Heart right ventricle (tissue), 16 donors: ENCODE measurements at regions not wholly inside any gene's neighbourhood (a gene's known extent, or its start where the extent isn't known, plus 50 kb on each side); places are given as distances from the start of the nearest gene placed in this dataset.
"Not testable (repeated sequence)": the region's sequence is repeated elsewhere in the genome, so short reads cannot be mapped to it uniquely, and the experiment has no call there.

Experiments
- ATAC-seq, 8 donors: fragments of 200-7000 bp; cut with Tn5 transposase; one replicate each; pipeline ENCODE4 v1.9.1; 2020; ENCODE audit warnings: mild to moderate bottlenecking in 8 of 8, moderate library complexity in 8 of 8, moderate number of reproducible peaks in 1 of 8
- DNase-seq, 2 donors: peaks; one replicate each; pipeline ENCODE4 v3.0.0-alpha.2; 2020
- H3K27ac ChIP-seq, 10 donors: fragments of 200-600 bp; sonication (generic) in 2 of 10; one replicate each; pipeline versions ENCODE4 v1.5.0 to v1.8.0; 2020 to 2022; ENCODE audit warnings: mild to moderate bottlenecking in 3 of 10
- H3K27me3 ChIP-seq, 7 donors: fragments of 200-600 bp; one replicate each; pipeline ENCODE4 v1.8.0; 2021 to 2022; ENCODE audit warnings: mild to moderate bottlenecking in 2 of 7
- H3K36me3 ChIP-seq, 9 donors: fragments of 200-600 bp; sonication (generic) in 1 of 9; one replicate each; pipeline versions ENCODE4 v1.5.0 to v1.8.0; 2020 to 2022; ENCODE audit warnings: mild to moderate bottlenecking in 2 of 9
- H3K4me1 ChIP-seq, 9 donors: fragments of 200-600 bp; sonication (generic) in 1 of 9; one replicate each; pipeline versions ENCODE4 v1.5.0 to v1.8.0; 2020 to 2022; ENCODE audit warnings: mild to moderate bottlenecking in 4 of 9
- H3K4me3 ChIP-seq, 10 donors: fragments of 200-600 bp; sonication (generic) in 2 of 10; one replicate each; pipeline versions ENCODE4 v1.5.0 to v1.8.0; 2020 to 2022; ENCODE audit warnings: mild to moderate bottlenecking in 7 of 10, moderate library complexity in 2 of 10
- H3K9me3 ChIP-seq, 11 donors: fragments of 200-600 bp in 10 of 11; sonication (generic) in 2 of 11; one replicate each; pipeline versions ENCODE4 v1.5.0 to v1.8.0; 2013 to 2022; ENCODE audit warnings: mild to moderate bottlenecking in 2 of 11, control low read depth in 1 of 11, moderate library complexity in 1 of 11
- CTCF ChIP-seq, 9 donors: fragments of 200-600 bp; sonication (generic) in 2 of 9; IDR thresholded peaks; one replicate each; pipeline versions ENCODE4 v1.5.0 to v1.8.0; 2021 to 2022; ENCODE audit warnings: antibody characterized with exemption in 9 of 9, mild to moderate bottlenecking in 5 of 9, moderate library complexity in 1 of 9
- WGBS, 2 donors: extraction: QIAGEN DNeasy Blood & Tissue Kit; methylation state at CpG; one replicate each; pipeline ENCODE4 v1.1.7; 2013; ENCODE audit warnings: inconsistent platforms in 1 of 2; 5-methylcytosine and 5-hydroxymethylcytosine counted together
- intact Hi-C, 10 donors: fragments of 100-400 bp; cut with DNase I; formaldehyde crosslinking; loops; one replicate each; pipeline versions ENCODE4 v1.11.1 to v1.14.2; 2022
- donor health status: Arrhythmogenic right ventricular cardiomyopathy.
- donor health status: ischemic (EF 13 %, LVEDD 7.1; RV severe dilation, severe dysfunction).
- donor health status: healthy with polysubstance abuse.
- donor health status: DM: no; HTN: yes; CAD: no.
- donor health status: DM: no; HTN: no; CAD: no.
- donor health status: ischemic (EF 25% LVEDD 6.9; RV normal size, moderate dysfunction).
- donor health status: ischemic (EF 25% LVEDD 5.7; RV mildly dilated, moderate dysfunction).
- donor health status: healthy.
- donor health status: DM: yes; HTN: yes; CAD: no.
- donor health status: Ischemic cardiomyopathy.
- donor health status: ischemic (EF 35%, LVEDD 5.7; RV mildly dilated, moderate dysfunction).
- donor health status: nonischemic (EF 11% LVEDD 7.7; RV severe dilation, severe dysfunction).
- donor health status: DM: yes; HTN: yes; CAD: no.
- donor health status: PGD.
- donor health status: ischemic (EF 29% LVEDD 5.4; RV normal size, mild dysfunction).
- donor health status: nonischemic (EF 23%, LVEDD 6.1; RV moderate dilation, normal function).

- ATAC-seq = no peak
- no peak overlapping the region for H3K4me3 ChIP-seq
- WGBS, 2 donors = 31 to 34% methylated on average over 4 of the region's 4 CpGs
- no peaks in the 10 kb centered on the region for H3K36me3 ChIP-seq
- no peak for DNase-seq
- intact Hi-C loops = no loop called here
- no peaks in the 10 kb centered on the region for H3K4me1 ChIP-seq
- no peak for TF ChIP-seq CTCF (IDR thresholded peaks at IDR 0.05)
- H3K9me3 ChIP-seq = no peaks in the 10 kb centered on the region
- H3K27ac ChIP-seq = no peak overlapping the region
- no peaks in the 10 kb centered on the region for H3K27me3 ChIP-seq
Measured at GRCh38 chrX:124737771-124738170, 391.4 kb downstream of the SH2D1A start.

GRCh38 chrX:124747295-124747694 lies 400.9 kb downstream of the SH2D1A start:
- ATAC-seq (no peak), DNase-seq (no peak)
- Histone ChIP-seq H3K9me3 (no peaks in the 10 kb centered on the region), H3K4me1 (no peaks in the 10 kb centered on the region), H3K27me3 (no peaks in the 10 kb centered on the region), H3K4me3 (no peak overlapping the region), H3K36me3 (no peaks in the 10 kb centered on the region), H3K27ac (no peak overlapping the region)
- 83 to 84% methylated on average over 2 of the region's 2 CpGs for WGBS, 2 donors
- intact Hi-C loops = no loop called here
- no peak for TF ChIP-seq CTCF (IDR thresholded peaks at IDR 0.05)

- Histone ChIP-seq H3K27ac (no peak overlapping the region), H3K9me3 (no peaks in the 10 kb centered on the region), H3K4me3 (no peak overlapping the region), H3K36me3 (no peaks in the 10 kb centered on the region), H3K27me3 (no peaks in the 10 kb centered on the region), H3K4me1 (no peaks in the 10 kb centered on the region)
- no peak for ATAC-seq
- intact Hi-C loops = no loop called here
- WGBS, 2 donors = 68 to 69% methylated on average over 1 of the region's 1 CpG
- no peak for TF ChIP-seq CTCF (IDR thresholded peaks at IDR 0.05)
- no peak for DNase-seq
Measured at GRCh38 chrX:124764354-124764753, 418.0 kb downstream of the SH2D1A start.

- Histone ChIP-seq H3K36me3 (no peaks in the 10 kb centered on the region), H3K9me3 (no peaks in the 10 kb centered on the region), H3K4me1 (no peaks in the 10 kb centered on the region), H3K27me3 (no peaks in the 10 kb centered on the region), H3K27ac (no peak overlapping the region), H3K4me3 (no peak overlapping the region)
- WGBS, 2 donors = 73 to 83% methylated on average over 3 of the region's 3 CpGs
- DNase-seq (no peak), ATAC-seq (no peak)
- no peak for TF ChIP-seq CTCF (IDR thresholded peaks at IDR 0.05)
- intact Hi-C loops = no loop called here
Measured at GRCh38 chrX:124769166-124769565, 422.8 kb downstream of the SH2D1A start.

- no peaks in the 10 kb centered on the region for H3K27me3 ChIP-seq
- intact Hi-C loops = no loop called here
- WGBS, 2 donors = 93 to 96% methylated on average over 2 of the region's 2 CpGs
- DNase-seq (no peak), ATAC-seq (no peak)
- H3K4me3 ChIP-seq = no peak overlapping the region
- H3K9me3 ChIP-seq = no peaks in the 10 kb centered on the region
- no peaks in the 10 kb centered on the region for H3K36me3 ChIP-seq
- H3K27ac ChIP-seq = no peak overlapping the region
- TF ChIP-seq CTCF (IDR thresholded peaks at IDR 0.05) = no peak
- H3K4me1 ChIP-seq = no peaks in the 10 kb centered on the region
Measured at GRCh38 chrX:124771292-124771691, 424.9 kb downstream of the SH2D1A start.

- H3K27me3 ChIP-seq, H3K27ac ChIP-seq, H3K4me1 ChIP-seq, H3K4me3 ChIP-seq, H3K9me3 ChIP-seq, ATAC-seq, H3K36me3 ChIP-seq, intact Hi-C loops, DNase-seq: not testable (repeated sequence)
- WGBS, 2 donors = 85 to 87% methylated on average over 4 of the region's 4 CpGs
Measured at GRCh38 chrX:124788253-124788652, 441.9 kb downstream of the SH2D1A start.

GRCh38 chrX:124789874-124790273 lies 443.5 kb downstream of the SH2D1A start:
- intact Hi-C loops, H3K36me3 ChIP-seq, H3K27ac ChIP-seq, H3K4me1 ChIP-seq, H3K9me3 ChIP-seq, DNase-seq, H3K4me3 ChIP-seq, ATAC-seq, H3K27me3 ChIP-seq: not testable (repeated sequence)
- 98 to 100% methylated on average over 1 of the region's 1 CpG for WGBS, 2 donors
